GM23248 (cell line): ENCODE measurements at regions not wholly inside any gene's neighbourhood (a gene's known extent, or its start where the extent isn't known, plus 50 kb on each side); places are given as distances from the start of the nearest gene placed in this dataset.

Experiments
- EZH2 ChIP-seq: fragments of 200-600 bp; sonication (generic); IDR thresholded peaks from 2 replicates; pipeline ENCODE4 v1.6.1; 2018; ENCODE audit warnings: antibody characterized with exemption, mild to moderate bottlenecking; ENCODE audit not compliant: insufficient read depth, poor library complexity, severe bottlenecking
- EZH2phosphoT487 ChIP-seq: fragments of 200-600 bp; sonication (generic); IDR thresholded peaks from 2 replicates; pipeline ENCODE4 v1.6.1; 2018; ENCODE audit warnings: antibody characterized with exemption, moderate library complexity, mild to moderate bottlenecking, low read depth; ENCODE audit not compliant: insufficient read depth

GRCh38 chr18:38909972-38910371 is 1344.4 kb upstream of the CELF4 start:
- no peak for TF ChIP-seq EZH2
- TF ChIP-seq EZH2phosphoT487, result no peak
